ENCODE measurements at regions not wholly inside any gene's neighbourhood (a gene's known extent, or its start where the extent isn't known, plus 50 kb on each side); places are given as distances from the start of the nearest gene placed in this dataset.

- TF ChIP-seq CTCF (conservative IDR thresholded peaks at IDR 0.05; ENCODE audit: low read depth, low read length) (no peak), EZH2 (IDR thresholded peaks at IDR 0.05; ENCODE audit: low read length, unreplicated experiment) (no peak), EZH2phosphoT487 (IDR thresholded peaks at IDR 0.05; ENCODE audit: borderline replicate concordance, low read length) (no peak)
Measured at GRCh38 chr18:40006634-40007033, 1948.4 kb upstream of the PIK3C3 start.
